Loucy (cell line): ENCODE measurements at regions not wholly inside any gene's neighbourhood (a gene's known extent, or its start where the extent isn't known, plus 50 kb on each side); places are given as distances from the start of the nearest gene placed in this dataset.

Source experiments
- CTCF ChIP-seq: fragments of 200-600 bp; sonication (generic); conservative IDR thresholded peaks from 2 replicates; pipeline ENCODE4 v1.5.1; 2014; ENCODE audit warnings: mild to moderate bottlenecking, antibody characterized with exemption, low read length
- EZH2phosphoT487 ChIP-seq: fragments of 200-600 bp; IDR thresholded peaks from 2 replicates; pipeline ENCODE4 v1.6.1; 2018; ENCODE audit warnings: antibody characterized with exemption, mild to moderate bottlenecking, moderate library complexity, borderline replicate concordance

DNA sequence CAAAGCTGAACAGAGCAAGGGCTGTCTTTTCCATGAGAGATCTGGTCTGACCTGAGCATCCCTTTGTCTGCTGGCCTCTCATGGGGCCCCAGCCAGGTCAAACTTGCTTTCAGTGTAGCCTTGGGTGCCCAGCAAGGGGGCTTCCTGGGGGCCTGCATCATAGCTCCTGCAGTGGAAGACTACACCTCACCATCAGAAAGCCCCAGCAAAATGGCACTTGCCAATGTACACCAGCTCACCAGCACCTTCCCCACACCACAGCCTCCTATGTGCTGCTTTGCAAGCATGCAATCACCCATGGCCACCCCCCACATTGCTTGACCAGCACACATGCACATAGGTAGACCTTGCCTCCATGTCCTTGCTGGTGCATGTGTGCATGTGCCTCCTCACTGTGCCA is 1478.1 kb downstream of the FSTL5 start:
- TF ChIP-seq CTCF (no peak), EZH2phosphoT487 (no peak)
